A549 (cell line): ENCODE measurements at regions not wholly inside any gene's neighbourhood (a gene's known extent, or its start where the extent isn't known, plus 50 kb on each side); places are given as distances from the start of the nearest gene placed in this dataset.

Source experiments
- small RNA-seq, 6 experiments: library from RNA; depleted of rRNA; stranded (forward); fragments of <200 nt; gene quantifications; one replicate each; pipeline ENCODE3, GENCODE V24; 2012

Small RNA genes lying in the stretch of these regions (small RNA-seq; reads per million reads assigned to genes)
- gene AC011712.1 = 0 reads per million in 6 experiments
- gene MIR4318 = 0 reads per million in 6 experiments
- 0 reads per million in 6 experiments for gene MIR5583-1
- 0 to 0.35 (median 0) reads per million in 6 experiments for gene RN7SKP182
- gene RNU6-1242P = 0 reads per million in 6 experiments
- 0 reads per million in 6 experiments for gene RNU6-706P
